NT2/D1 (cell line): ENCODE measurements at regions not wholly inside any gene's neighbourhood (a gene's known extent, or its start where the extent isn't known, plus 50 kb on each side); places are given as distances from the start of the nearest gene placed in this dataset.

Experiments used
- DNase-seq: peaks from one replicate; pipeline ENCODE4 v3.0.0-alpha.2; 2011; ENCODE audit warnings: low read depth, low spot score
- H3K27me3 ChIP-seq: 2 replicates; pipeline ENCODE4 v1.6.0; 2011; ENCODE audit warnings: mild to moderate bottlenecking; ENCODE audit not compliant: insufficient read length, insufficient read depth
- H3K36me3 ChIP-seq: 2 replicates; pipeline ENCODE4 v1.6.1; 2011; ENCODE audit warnings: mild to moderate bottlenecking, low read length, mixed read lengths; ENCODE audit not compliant: insufficient read depth, insufficient read length
- H3K4me1 ChIP-seq: 2 replicates; pipeline ENCODE4 v1.5.1; 2011; ENCODE audit not compliant: insufficient read depth, insufficient read length
- H3K4me3 ChIP-seq: 2 replicates; pipeline ENCODE4 v1.5.1; 2011; ENCODE audit warnings: low read depth; ENCODE audit not compliant: insufficient read length
- H3K9ac ChIP-seq: 2 replicates; pipeline ENCODE4 v1.6.0; 2011; ENCODE audit warnings: low read depth; ENCODE audit not compliant: insufficient read length
- H3K9me3 ChIP-seq: 2 replicates; pipeline ENCODE4 v1.5.1; 2011; ENCODE audit warnings: mild to moderate bottlenecking, low read length; ENCODE audit not compliant: insufficient read depth
- SUZ12 ChIP-seq: IDR thresholded peaks from 2 replicates; pipeline ENCODE4 v1.6.1; 2011; ENCODE audit not compliant: insufficient read length, insufficient read depth; ENCODE audit errors: extremely low read depth
- YY1 ChIP-seq: IDR thresholded peaks from 2 replicates; pipeline ENCODE4 v1.6.1; 2011; ENCODE audit not compliant: insufficient read length, insufficient read depth
- ZNF274 ChIP-seq: IDR thresholded peaks from 2 replicates; pipeline ENCODE4 v1.6.1; 2011; ENCODE audit warnings: mild to moderate bottlenecking, low read depth, low read length

- Histone ChIP-seq H3K9ac (peak overlapping the region; percentile 3), H3K9me3 (no peaks in the 10 kb centered on the region), H3K36me3 (peaks cover 30% of the 10 kb centered on the region), H3K4me3 (no peak overlapping the region), H3K27me3 (no peaks in the 10 kb centered on the region), H3K4me1 (peaks cover 75% of the 10 kb centered on the region)
- TF ChIP-seq YY1: no peak
- no peak for TF ChIP-seq SUZ12
- DNase-seq: no peak
Observed at GRCh38 chr17:77423589-77424451, 283.1 kb downstream of the SEC14L1 start.

- Histone ChIP-seq H3K9ac (peak overlapping the region; percentile 78), H3K27me3 (no peaks in the 10 kb centered on the region), H3K4me3 (no peak overlapping the region), H3K4me1 (peaks cover 74% of the 10 kb centered on the region), H3K36me3 (peaks cover 30% of the 10 kb centered on the region), H3K9me3 (no peaks in the 10 kb centered on the region)
- DNase-seq: no peak
- TF ChIP-seq ZNF274 (no peak), SUZ12 (no peak), YY1 (no peak)
Observed at GRCh38 chr17:77424585-77425344, 284.0 kb downstream of the SEC14L1 start.

DNA sequence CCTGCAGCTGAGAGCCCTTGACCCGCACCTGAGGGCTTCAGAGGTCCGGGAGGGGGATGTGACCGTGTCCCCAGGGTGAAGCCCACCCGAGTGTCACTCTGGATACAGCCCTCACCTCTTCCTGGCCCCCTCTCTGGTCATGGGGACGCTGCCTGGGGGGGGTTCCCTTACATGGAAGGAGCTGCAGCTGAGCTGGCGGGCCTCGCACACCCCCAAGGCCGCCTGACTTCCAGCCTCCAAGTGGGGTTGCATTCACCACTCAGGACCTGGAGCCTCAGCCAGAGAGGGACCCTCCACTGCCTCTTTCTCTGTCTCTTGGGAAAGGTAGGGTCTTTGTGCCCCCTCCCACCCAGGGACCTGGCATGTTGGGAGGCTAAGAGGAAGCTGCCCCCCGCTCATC lies 284.6 kb downstream of the SEC14L1 start:
- Histone ChIP-seq H3K4me3 (no peak overlapping the region), H3K9me3 (no peaks in the 10 kb centered on the region), H3K9ac (peak overlapping the region; percentile 78), H3K27me3 (no peaks in the 10 kb centered on the region), H3K4me1 (peaks cover 73% of the 10 kb centered on the region), H3K36me3 (peaks cover 30% of the 10 kb centered on the region)
- TF ChIP-seq YY1 (no peak), SUZ12 (no peak)
- no peak for DNase-seq

GRCh38 chr17:77425791-77426641 lies 285.2 kb downstream of the SEC14L1 start:
- Histone ChIP-seq H3K4me1 (peaks cover 70% of the 10 kb centered on the region), H3K9me3 (no peaks in the 10 kb centered on the region), H3K27me3 (no peaks in the 10 kb centered on the region), H3K9ac (peak overlapping the region; percentile 78), H3K4me3 (no peak overlapping the region), H3K36me3 (peaks cover 30% of the 10 kb centered on the region)
- DNase-seq: no peak
- TF ChIP-seq YY1 (no peak), SUZ12 (no peak), ZNF274 (no peak)

DNA sequence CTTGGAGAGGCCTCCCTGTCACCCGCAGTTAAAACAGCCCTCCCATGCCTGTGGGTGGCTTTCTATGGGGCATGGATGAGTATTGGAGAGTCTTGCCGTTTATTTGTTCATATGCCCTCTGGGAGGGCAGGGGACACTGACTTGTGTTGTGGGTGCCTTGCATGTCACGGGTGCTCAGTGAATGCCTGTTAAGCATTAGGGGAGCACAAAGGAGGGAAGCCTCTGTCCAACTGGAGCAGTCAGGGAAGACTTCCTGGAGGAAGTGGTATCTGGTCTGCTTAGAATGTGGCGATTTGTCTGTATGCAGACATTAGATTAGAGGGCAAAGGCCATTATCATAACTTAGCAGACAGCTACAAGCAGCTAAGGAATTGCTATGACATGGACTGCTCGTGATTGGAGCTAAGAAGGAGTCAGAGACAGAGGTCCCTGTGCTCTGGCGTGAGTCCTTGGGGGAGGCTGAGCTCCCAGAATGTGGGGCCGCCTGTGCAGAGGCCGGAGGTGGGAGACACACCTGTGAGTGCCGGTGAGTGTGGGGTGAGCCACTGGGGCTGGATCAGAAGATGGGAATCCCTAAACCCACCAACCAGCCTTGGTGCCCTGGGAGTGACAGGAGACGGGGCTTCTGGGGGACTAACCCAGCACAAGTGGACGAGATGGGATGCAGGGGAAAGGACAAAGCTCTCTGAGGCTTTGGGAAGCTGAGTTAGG lies 286.1 kb downstream of the SEC14L1 start:
- Histone ChIP-seq H3K4me3 (no peak overlapping the region), H3K9ac (peak overlapping the region; percentile 43), H3K27me3 (no peaks in the 10 kb centered on the region), H3K4me1 (peaks cover 66% of the 10 kb centered on the region), H3K36me3 (peaks cover 30% of the 10 kb centered on the region), H3K9me3 (no peaks in the 10 kb centered on the region)
- TF ChIP-seq ZNF274 (no peak), YY1 (no peak), SUZ12 (no peak)
- DNase-seq: no peak

DNA sequence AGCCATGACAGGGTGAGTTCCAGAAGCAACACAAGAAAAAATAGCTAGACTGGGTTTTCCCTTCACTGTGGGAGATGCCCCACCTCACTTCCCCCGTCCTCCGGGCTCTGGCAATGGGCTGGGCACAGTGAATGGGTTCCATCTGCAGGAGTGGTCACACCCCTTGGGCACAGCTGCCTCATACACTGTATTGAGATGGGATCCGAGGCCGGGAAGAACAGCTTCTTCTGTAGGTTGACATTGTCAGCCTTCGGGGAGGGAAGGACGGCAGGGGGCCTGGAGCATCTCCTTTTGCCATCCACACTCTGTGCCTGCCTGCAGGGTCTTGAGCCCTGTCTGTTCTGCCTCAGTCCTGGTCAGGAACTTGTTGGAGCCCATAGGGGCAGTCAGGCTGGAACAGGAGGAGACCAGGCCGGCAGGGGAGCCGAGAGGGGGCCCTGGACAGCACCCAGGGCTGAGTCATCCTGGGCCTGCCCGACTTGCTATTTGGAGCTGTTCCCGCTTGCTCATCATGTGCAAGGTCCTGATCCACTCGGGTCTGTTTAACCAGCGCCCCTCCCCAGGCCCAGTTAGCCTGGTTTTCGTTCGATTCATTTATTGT lies 286.7 kb downstream of the SEC14L1 start:
- Histone ChIP-seq H3K4me3 (no peak overlapping the region), H3K27me3 (no peaks in the 10 kb centered on the region), H3K9ac (peak overlapping the region; percentile 34), H3K36me3 (peaks cover 28% of the 10 kb centered on the region), H3K4me1 (peaks cover 65% of the 10 kb centered on the region), H3K9me3 (no peaks in the 10 kb centered on the region)
- TF ChIP-seq YY1 (no peak), ZNF274 (no peak), SUZ12 (no peak)
- no peak for DNase-seq
